Choroid plexus epithelial cell (primary cell): ENCODE measurements at regions not wholly inside any gene's neighbourhood (a gene's known extent, or its start where the extent isn't known, plus 50 kb on each side); places are given as distances from the start of the nearest gene placed in this dataset.

ENCODE experiments used
- DNase-seq: peaks from one replicate; pipeline ENCODE4 v3.0.0-alpha.2; 2010; ENCODE audit warnings: low read depth
- H3K4me3 ChIP-seq: 2 replicates; pipeline ENCODE4 v1.5.1; 2011; ENCODE audit warnings: low read depth, mild to moderate bottlenecking, control low read depth, low read length, moderate library complexity
- TF ChIP-seq, protein P1 (sequence below): conservative IDR thresholded peaks from 2 replicates; pipeline ENCODE4 v1.5.1; 2011; ENCODE audit warnings: low read depth, mild to moderate bottlenecking, control low read depth, inconsistent platforms, low read length, moderate library complexity

DNA sequence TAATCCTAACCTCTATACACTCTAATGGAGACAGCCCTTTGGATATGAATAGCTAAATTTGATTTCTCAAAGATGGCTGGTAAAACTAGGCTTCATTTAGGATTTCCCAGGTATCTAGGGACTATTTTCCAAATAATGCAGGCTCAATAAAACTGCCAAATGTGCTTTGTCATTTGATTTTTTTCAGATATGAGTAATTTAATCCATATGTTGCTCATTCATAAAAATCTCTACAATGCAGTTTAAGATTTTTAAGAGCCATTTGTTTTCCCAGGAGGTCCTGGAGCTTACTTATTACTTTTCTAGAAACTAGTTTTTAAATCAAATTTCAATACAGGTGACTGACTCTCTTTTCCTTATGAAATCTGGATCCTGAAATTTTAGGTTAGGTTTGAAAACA is 349.3 kb upstream of the SLC24A2 start:
- no peak for DNase-seq
- TF ChIP-seq, protein P1, sequence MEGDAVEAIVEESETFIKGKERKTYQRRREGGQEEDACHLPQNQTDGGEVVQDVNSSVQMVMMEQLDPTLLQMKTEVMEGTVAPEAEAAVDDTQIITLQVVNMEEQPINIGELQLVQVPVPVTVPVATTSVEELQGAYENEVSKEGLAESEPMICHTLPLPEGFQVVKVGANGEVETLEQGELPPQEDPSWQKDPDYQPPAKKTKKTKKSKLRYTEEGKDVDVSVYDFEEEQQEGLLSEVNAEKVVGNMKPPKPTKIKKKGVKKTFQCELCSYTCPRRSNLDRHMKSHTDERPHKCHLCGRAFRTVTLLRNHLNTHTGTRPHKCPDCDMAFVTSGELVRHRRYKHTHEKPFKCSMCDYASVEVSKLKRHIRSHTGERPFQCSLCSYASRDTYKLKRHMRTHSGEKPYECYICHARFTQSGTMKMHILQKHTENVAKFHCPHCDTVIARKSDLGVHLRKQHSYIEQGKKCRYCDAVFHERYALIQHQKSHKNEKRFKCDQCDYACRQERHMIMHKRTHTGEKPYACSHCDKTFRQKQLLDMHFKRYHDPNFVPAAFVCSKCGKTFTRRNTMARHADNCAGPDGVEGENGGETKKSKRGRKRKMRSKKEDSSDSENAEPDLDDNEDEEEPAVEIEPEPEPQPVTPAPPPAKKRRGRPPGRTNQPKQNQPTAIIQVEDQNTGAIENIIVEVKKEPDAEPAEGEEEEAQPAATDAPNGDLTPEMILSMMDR: no peak
- no peak overlapping the region for H3K4me3 ChIP-seq

DNA sequence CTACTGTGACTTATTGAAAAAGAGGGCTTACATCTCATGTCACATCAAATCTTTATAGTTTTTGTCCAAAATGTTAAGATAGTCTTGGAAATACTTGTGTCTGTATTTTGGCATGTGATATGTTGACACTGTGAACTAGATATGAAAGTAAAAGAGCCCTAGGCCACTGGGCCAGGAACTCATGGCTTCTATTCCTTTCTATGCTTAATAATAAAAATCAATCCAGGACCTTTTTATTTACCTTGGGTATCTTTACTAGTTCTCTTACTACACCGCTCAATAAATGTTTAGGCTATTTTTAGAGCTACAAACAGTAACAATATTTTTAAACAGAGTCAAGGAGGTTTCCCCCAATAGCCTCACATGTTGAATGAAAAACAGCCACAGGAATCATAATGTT is 348.6 kb upstream of the SLC24A2 start:
- TF ChIP-seq, protein P1: no peak
- H3K4me3 ChIP-seq: no peak overlapping the region
- DNase-seq: no peak

DNA sequence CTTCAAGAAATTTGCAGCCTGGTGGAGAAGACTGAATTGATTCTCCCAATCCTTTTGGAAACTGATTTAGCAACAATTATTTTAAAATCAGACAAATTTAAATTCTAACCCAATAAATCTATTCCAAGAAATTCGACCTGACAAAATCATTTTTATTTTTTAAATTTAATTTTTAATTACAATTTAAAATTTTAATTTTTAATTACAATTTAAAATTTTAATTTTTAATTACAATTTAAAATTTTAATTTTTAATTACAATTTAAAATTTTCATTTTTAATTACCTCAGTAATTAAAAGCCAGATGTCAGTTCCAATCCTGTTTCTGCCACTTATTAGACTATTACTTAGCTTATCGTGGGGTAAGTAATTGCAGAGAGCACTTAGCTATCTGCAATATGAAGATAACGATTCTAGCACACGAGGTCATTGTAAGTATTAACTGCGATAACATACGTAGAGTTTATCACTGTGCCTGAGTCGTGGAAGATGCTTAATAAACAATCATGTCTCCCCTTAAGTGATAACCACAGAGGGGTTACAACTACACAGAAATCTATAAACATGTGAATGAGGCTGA is 346.4 kb upstream of the SLC24A2 start:
- DNase-seq: no peak
- TF ChIP-seq, protein P1: no peak
- no peak overlapping the region for H3K4me3 ChIP-seq

DNA sequence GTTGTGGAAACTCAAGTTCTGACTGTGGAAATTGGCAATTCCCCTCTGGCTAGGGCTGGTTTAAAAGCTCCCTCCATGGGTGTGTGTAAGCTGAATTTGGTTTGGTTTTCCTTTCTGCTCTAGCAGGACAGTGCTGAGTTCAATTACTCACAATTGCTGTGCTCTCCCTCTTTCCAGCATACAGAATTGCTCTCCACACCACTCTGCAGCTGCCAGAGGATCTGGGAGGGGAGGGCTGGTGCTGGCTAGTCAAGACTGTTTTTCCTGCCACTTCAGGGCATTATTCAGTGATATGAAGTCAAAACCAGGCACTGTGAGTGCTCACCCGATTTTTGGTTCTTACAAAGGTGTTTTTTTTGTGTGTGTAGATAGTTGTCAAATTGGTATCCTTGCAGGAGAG is 336.9 kb upstream of the SLC24A2 start:
- TF ChIP-seq, protein P1: no peak
- DNase-seq: no peak
- no peak overlapping the region for H3K4me3 ChIP-seq

DNA sequence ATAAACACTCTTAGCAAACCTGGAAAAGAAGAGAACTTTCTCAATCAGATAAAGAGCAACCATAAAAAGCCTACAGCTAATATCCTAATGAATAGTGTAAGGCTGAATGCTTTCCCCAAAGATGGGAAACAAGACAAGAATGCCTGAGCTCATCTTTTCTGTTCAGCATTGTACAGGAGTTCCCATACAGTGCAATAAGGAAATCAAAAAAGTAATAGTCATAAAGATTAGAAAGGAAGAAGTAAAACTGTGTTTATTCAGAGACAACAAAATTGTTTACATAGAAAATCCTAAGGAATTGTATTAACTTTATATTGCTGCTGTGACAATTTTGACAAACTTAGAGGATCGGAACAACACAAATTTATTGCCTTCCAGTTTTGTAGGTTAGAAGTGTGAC is 330.7 kb upstream of the SLC24A2 start:
- TF ChIP-seq, protein P1: no peak
- H3K4me3 ChIP-seq: no peak overlapping the region
- DNase-seq: no peak

DNA sequence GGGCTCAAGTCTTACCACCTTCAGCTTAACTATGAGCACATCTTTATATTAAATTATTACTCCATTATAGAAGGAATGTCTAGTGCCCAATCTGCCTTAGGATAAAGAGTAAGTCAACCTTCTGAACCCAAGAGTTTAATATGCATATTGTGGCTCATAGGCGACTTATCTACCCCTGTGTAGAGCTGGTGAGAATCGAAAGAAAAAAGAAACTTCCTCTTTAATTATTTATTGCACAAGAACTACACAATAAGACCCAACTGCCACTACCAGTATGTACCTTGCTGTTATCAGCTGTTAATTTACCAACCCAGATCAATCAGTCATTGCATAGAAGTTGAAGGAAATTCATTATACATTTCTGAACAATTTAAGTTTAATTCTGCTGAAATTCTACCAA is 329.1 kb upstream of the SLC24A2 start:
- no peak for DNase-seq
- H3K4me3 ChIP-seq: no peak overlapping the region
- TF ChIP-seq, protein P1: no peak

DNA sequence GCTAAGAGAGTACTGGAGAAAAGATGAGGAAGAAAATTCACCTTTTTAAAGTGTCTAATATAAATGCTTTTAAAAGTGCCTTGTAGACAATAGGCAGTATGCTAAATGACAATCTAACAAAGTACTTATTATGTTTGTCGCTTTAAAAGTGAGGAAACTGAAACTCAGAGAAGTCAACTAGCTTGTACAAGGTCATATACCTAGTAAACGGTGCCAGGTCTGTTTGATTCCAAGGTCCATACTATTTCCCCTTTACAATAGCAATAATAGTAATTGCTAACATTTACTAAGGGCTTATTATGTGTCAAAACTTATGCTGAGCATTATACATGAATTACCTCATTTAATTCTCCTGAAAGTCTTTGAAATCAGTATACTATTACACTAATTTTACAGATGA is 328.6 kb upstream of the SLC24A2 start:
- no peak overlapping the region for H3K4me3 ChIP-seq
- DNase-seq: no peak
- TF ChIP-seq, protein P1: no peak
